DND-41 (cell line): ENCODE measurements at regions not wholly inside any gene's neighbourhood (a gene's known extent, or its start where the extent isn't known, plus 50 kb on each side); places are given as distances from the start of the nearest gene placed in this dataset.
"Not testable (repeated sequence)": the region's sequence is repeated elsewhere in the genome, so short reads cannot be mapped to it uniquely, and the experiment has no call there.

Experiments
- CTCF ChIP-seq: IDR thresholded peaks from 2 replicates; pipeline ENCODE4 v1.5.1; 2012; ENCODE audit warnings: borderline replicate concordance, low read length, moderate library complexity, mild to moderate bottlenecking; ENCODE audit not compliant: poor library complexity, severe bottlenecking; ENCODE audit errors: extremely low read depth
- EZH2 ChIP-seq: IDR thresholded peaks from 3 replicates; pipeline ENCODE4 v1.6.1; 2012; ENCODE audit warnings: borderline replicate concordance, low read depth, mild to moderate bottlenecking, moderate library complexity, low read length, inconsistent platforms; ENCODE audit not compliant: severe bottlenecking

- not testable (repeated sequence) for TF ChIP-seq CTCF, EZH2
Observed at GRCh38 chr1:89438301-89438700, 74.4 kb downstream of the GBP6 start.
